NOMO-1 (cell line): ENCODE measurements at regions not wholly inside any gene's neighbourhood (a gene's known extent, or its start where the extent isn't known, plus 50 kb on each side); places are given as distances from the start of the nearest gene placed in this dataset.

Source experiments
- DNase-seq, 2 experiments: peaks; one replicate each; lab custom pipeline; 2025; ENCODE audit not compliant: unreplicated experiment in 2 of 2; lab: John Stamatoyannopoulos, UW

GRCh38 chr4:84441758-84442377 lies 57.2 kb downstream of the NKX6-1 start:
- DNase-seq: no peak

DNA sequence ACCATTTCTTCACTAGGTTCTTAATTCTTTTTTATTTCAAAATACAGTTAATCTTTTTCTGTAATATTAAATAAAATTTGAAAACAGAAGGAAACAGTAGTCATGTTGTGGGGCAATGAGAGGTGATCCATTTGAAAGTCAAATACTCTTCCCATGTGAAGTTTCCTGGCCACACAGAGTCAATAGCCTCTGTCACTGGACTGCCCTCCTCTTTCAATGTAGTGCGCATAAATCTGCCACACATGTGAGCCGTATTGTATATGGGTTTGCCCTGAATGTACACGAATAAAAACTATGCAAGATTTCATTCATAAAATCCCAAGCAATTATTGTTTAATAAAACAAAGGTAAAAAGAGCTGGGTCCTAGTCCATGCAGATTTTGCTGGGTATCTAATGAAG lies 59.1 kb downstream of the NKX6-1 start:
- no peak for DNase-seq

GRCh38 chr4:84436812-84437211 lies 62.3 kb downstream of the NKX6-1 start:
- DNase-seq: no peak

DNA sequence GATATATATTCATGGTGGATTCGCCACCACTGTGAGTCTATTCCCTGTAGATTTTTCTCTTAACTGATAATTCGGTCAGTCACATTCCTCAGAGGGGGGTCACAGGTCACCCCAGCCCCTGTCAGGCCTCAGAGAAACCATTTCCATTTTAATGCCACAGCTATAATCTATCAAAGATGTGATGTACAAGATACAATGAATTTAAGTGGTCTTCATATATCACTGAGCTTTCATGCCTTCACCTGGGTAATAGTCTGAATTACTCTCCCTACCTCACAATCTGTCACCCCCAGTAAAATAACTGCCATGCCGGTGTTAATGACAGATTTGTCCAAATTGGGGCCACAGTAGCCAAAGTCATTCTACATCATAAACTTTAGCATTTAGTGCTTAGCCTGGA lies 64.7 kb downstream of the NKX6-1 start:
- DNase-seq: no peak

DNA sequence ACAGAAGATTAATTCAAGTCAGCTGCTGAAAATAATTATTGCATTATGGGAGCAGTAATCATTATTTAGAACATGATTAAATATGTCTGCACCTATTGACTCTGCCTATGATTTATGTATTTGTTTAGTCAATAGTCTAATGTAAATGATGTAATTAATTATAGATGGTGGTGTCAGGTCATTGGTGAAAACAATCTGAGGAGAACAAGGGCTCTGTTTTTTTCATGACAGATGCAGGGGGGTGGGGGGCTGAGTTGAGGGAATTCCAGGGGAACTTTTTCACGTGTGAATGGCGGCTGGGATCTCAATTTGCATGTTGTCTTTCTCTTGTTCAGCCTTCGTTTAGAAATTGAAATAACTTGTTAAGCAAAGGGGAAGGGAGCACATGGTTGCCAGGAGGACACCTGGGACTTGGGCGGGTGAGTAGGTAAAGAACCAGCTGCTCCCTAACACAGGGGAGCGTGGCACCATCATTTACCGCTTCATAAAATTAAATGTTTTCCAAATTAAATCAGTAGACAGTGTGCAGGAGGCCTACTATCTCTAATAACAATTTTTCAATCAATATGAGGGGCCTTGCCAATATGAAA lies 65.4 kb downstream of the NKX6-1 start:
- no peak for DNase-seq

GRCh38 chr4:84432713-84433112 lies 66.4 kb downstream of the NKX6-1 start:
- DNase-seq: no peak

- DNase-seq: no peak
Measured at GRCh38 chr4:84420608-84421007, 78.5 kb downstream of the NKX6-1 start.

GRCh38 chr4:84419201-84419600 lies 79.9 kb downstream of the NKX6-1 start:
- no peak for DNase-seq

DNA sequence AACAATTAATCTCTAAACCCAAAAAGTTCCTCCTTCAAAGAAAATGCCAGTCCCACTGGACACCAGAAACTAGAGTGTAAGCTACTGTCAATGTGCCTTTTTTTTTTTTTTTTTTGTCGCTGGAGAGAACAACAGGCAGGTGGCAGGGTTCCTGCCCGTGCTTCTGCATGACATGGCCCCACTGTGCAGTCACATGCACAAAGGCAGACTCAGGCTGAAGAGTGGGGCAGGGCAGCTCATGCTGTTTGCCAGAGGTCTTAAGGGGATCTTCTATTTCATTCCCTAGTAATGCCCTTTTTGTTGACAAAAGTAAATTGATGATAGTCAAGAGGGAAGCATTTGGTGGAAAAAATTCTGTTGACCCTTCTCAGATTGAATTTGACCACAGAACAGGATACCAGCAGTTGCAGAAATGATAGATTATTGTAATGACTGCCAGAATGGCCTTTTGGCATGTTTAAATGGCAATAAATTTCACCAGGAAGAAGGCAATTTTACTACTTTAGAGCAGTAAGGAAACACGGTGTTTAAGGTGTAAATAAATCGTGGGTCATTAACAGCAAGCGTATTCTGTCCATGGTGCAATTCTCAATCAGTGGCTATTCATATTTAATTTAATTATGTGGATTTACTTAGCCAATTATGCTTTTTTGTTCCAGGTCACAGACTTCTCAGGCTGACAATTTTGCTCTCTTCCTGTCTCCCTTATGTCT lies 80.9 kb downstream of the NKX6-1 start:
- DNase-seq: no peak

DNA sequence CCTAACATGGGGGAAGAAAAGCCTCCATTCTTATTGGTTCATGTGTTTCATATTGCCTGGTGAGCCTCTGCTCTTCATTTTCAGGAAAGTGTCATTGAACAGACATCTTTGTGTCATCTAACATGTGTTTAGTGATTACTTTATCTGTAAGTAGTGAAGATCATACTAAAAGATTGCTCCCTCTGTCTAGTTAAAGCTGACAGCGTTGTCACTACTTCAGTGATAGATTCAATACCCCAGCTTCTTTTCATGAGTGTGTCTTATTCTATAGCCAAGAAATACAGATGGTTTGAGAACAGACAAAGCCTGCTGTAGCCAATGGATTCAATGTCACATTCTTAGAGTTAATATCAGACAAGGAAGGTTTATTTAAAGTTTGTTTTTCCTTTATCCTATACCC lies 85.1 kb downstream of the NKX6-1 start:
- no peak for DNase-seq

- no peak for DNase-seq
Measured at GRCh38 chr4:84413480-84413879, 85.6 kb downstream of the NKX6-1 start.

DNA sequence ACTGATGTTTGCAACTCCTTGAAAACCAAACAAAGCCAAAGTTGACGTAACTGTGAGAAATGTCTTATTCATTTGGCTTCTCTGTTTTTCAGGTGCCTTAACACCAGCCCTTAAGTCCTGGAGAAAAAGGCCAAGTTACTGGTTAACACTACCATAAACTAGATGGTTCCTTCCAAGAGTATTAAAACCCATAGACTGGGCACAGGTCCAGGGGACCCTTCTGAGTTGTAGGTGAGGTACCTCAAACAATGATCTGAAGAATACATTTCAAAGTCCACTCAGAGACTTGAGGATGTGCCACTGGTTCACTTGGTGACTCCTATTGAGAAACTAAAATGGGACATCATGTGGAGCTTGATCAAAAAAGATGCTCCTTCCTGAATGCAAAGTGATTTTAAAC lies 87.0 kb downstream of the NKX6-1 start:
- no peak for DNase-seq

DNA sequence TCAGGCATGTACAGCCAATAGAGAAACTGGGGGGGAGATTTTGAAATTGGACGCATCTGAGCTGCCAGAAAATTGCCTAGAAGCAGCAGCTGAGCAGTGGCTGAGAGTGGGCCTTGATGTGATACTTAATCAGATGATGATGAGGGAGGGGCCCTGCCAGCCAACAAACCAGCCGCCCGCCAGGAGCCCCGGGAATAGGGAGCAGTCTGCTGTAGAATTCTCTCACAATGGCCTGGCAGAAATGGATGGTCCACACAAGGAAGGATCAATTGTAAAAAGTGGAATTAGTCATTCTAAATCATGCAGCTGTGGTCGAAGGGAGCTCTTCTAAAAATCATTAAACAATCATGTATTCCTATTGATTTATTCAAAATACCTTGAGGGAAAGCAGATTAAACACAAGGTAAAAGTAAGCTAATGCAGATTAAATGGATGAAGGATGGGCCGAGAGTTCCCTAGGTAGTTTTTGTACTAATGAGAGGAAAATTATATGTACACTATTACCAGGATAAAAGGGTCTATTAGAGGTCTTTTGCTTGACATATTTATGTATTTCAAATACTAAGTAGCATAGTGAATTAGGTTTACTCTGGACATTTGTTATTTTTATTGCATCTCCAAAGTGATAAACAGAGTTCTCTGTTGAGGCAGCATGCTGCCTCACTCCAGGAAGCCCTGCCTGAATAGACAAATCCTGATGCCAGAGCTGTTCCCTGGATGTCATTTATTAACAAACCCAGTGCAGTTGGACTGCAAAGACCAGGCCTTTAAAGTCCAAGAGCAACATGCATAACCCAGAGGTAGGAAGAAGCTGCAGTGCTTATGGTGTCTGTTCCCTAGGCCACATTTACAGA lies 91.3 kb downstream of the NKX6-1 start:
- DNase-seq: no peak

GRCh38 chr4:84403656-84404055 lies 95.4 kb downstream of the NKX6-1 start:
- DNase-seq: no peak

GRCh38 chr4:84401701-84402306 lies 97.3 kb downstream of the NKX6-1 start:
- DNase-seq: no peak

GRCh38 chr4:84394386-84394785 lies 104.7 kb downstream of the NKX6-1 start:
- no peak for DNase-seq

GRCh38 chr4:84392951-84393590 lies 106.0 kb downstream of the NKX6-1 start:
- DNase-seq: no peak

GRCh38 chr4:84389406-84389805 lies 109.7 kb downstream of the NKX6-1 start:
- DNase-seq: no peak

DNA sequence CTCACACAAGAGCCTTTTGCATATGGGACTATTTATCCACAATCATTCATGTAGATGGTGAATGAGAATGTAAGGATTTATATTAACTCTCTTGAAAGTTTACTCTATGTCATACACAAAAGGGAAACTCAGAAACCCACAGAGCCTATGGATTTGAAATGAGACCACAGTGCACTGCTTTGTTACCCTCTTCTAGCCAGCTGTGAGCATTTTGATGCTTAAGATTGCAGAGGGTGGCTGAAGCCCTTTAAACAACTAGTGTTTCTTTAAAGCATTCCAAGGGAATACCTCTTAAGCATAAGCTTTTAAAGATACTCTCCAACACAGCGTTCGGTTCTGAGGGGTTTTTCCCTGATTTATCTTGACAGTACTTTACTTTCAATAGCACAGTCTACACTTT lies 113.9 kb downstream of the NKX6-1 start:
- DNase-seq: no peak

DNA sequence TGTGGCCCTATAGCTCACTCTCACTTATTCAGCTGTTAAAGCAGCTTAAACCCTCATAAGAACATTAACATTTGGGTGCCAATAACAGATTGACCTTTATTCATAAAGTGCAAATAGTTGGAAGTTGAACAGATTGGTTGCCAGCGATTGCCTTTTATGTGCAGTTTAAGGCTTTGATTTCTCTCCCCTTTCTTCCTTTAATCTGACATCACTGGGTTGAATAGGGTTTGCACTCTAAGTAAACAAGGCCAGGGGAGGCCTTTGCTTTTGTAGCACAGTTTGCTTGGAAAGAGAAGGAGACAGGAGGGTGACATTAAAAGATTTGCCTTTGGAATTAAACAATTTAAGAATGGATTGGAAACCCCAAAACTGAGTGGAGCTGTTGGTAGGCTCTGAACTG lies 114.3 kb downstream of the NKX6-1 start:
- no peak for DNase-seq

- no peak for DNase-seq
Measured at GRCh38 chr4:84381759-84382158, 117.3 kb downstream of the NKX6-1 start.
